Urinary bladder (tissue), 3 donors: ENCODE measurements at regions not wholly inside any gene's neighbourhood (a gene's known extent, or its start where the extent isn't known, plus 50 kb on each side); places are given as distances from the start of the nearest gene placed in this dataset.
"Not testable (repeated sequence)": the region's sequence is repeated elsewhere in the genome, so short reads cannot be mapped to it uniquely, and the experiment has no call there.

Source experiments
- DNase-seq: peaks from one replicate; pipeline ENCODE4 v3.0.0-alpha.2; 2015; ENCODE audit errors: extremely low spot score
- H3K27ac ChIP-seq: one replicate; pipeline ENCODE4 v1.5.1; 2013; ENCODE audit warnings: low read depth, mild to moderate bottlenecking, moderate library complexity
- H3K36me3 ChIP-seq: one replicate; pipeline ENCODE4 v1.6.1; 2013; ENCODE audit warnings: mild to moderate bottlenecking, moderate library complexity; ENCODE audit not compliant: insufficient read depth
- H3K4me1 ChIP-seq: one replicate; pipeline ENCODE4 v1.6.1; 2013; ENCODE audit warnings: mild to moderate bottlenecking, moderate library complexity; ENCODE audit not compliant: insufficient read depth
- H3K4me3 ChIP-seq: one replicate; pipeline ENCODE4 v1.5.1; 2013; ENCODE audit warnings: low read depth, low read length
- WGBS: extraction: QIAGEN DNeasy Blood & Tissue Kit; methylation state at CpG from one replicate; pipeline ENCODE4 v1.1.7; 2013; 5-methylcytosine and 5-hydroxymethylcytosine counted together
- donor health status: healthy with polysubstance abuse.
- donor health status: healthy.

GRCh38 chr2:173708806-173709205 lies 256.4 kb downstream of the SP3 start:
- no peak overlapping the region for H3K27ac ChIP-seq
- no peaks in the 10 kb centered on the region for H3K36me3 ChIP-seq
- no peak overlapping the region for H3K4me3 ChIP-seq
- no peaks in the 10 kb centered on the region for H3K4me1 ChIP-seq
- DNase-seq, result no peak
- 36% methylated on average over 5 of the region's 5 CpGs for WGBS

GRCh38 chr2:173711816-173712215 lies 253.4 kb downstream of the SP3 start:
- Histone ChIP-seq H3K4me3 (no peak overlapping the region), H3K4me1 (no peaks in the 10 kb centered on the region), H3K27ac (no peak overlapping the region), H3K36me3 (no peaks in the 10 kb centered on the region)
- WGBS, result 87% methylated on average over 1 of the region's 1 CpG
- no peak for DNase-seq

- 88% methylated on average over 4 of the region's 4 CpGs for WGBS
- H3K36me3 ChIP-seq, result no peaks in the 10 kb centered on the region
Observed at GRCh38 chr2:173713904-173714555, 251.1 kb downstream of the SP3 start.

GRCh38 chr2:173715441-173715840 lies 249.7 kb downstream of the SP3 start:
- WGBS, result 48% methylated on average over 5 of the region's 5 CpGs
- H3K4me3 ChIP-seq, result no peak overlapping the region
- no peaks in the 10 kb centered on the region for H3K4me1 ChIP-seq
- H3K27ac ChIP-seq, result no peak overlapping the region
- H3K36me3 ChIP-seq, result no peaks in the 10 kb centered on the region
- DNase-seq, result no peak

More at GRCh38 chr2:173713904-173714555, 251.1 kb downstream of the SP3 start:
- DNase-seq, result no peak
- Histone ChIP-seq H3K4me1 (no peaks in the 10 kb centered on the region), H3K27ac (no peak overlapping the region), H3K4me3 (no peak overlapping the region)

- no peak overlapping the region for H3K4me3 ChIP-seq
- H3K4me1 ChIP-seq, result no peaks in the 10 kb centered on the region
- no peak overlapping the region for H3K27ac ChIP-seq
- DNase-seq, result no peak
- no peaks in the 10 kb centered on the region for H3K36me3 ChIP-seq
- 72% methylated on average over 1 of the region's 1 CpG for WGBS
Observed at GRCh38 chr2:173716458-173717052, 248.6 kb downstream of the SP3 start.

GRCh38 chr2:173719471-173719870 lies 245.7 kb downstream of the SP3 start:
- Histone ChIP-seq H3K4me3 (no peak overlapping the region), H3K4me1 (no peaks in the 10 kb centered on the region), H3K27ac (no peak overlapping the region), H3K36me3 (no peaks in the 10 kb centered on the region)
- 78% methylated on average over 3 of the region's 3 CpGs for WGBS
- DNase-seq, result no peak

GRCh38 chr2:173720306-173720705 lies 244.9 kb downstream of the SP3 start:
- Histone ChIP-seq H3K36me3 (no peaks in the 10 kb centered on the region), H3K4me1 (no peaks in the 10 kb centered on the region), H3K27ac (no peak overlapping the region), H3K4me3 (no peak overlapping the region)
- no peak for DNase-seq
- 40% methylated on average over 1 of the region's 1 CpG for WGBS

- no peak for DNase-seq
- H3K27ac ChIP-seq, result no peak overlapping the region
- no peak overlapping the region for H3K4me3 ChIP-seq
- no peaks in the 10 kb centered on the region for H3K36me3 ChIP-seq
- H3K4me1 ChIP-seq, result no peaks in the 10 kb centered on the region
- WGBS, result 74% methylated on average over 4 of the region's 4 CpGs
Observed at GRCh38 chr2:173734797-173735196, 230.4 kb downstream of the SP3 start.

GRCh38 chr2:173737954-173738575 lies 227.1 kb downstream of the SP3 start:
- H3K4me3 ChIP-seq, H3K4me1 ChIP-seq, H3K27ac ChIP-seq, DNase-seq, H3K36me3 ChIP-seq: not testable (repeated sequence)

- no peaks in the 10 kb centered on the region for H3K36me3 ChIP-seq
- no peak overlapping the region for H3K27ac ChIP-seq
- WGBS, result 37% methylated on average over 5 of the region's 5 CpGs
- H3K4me1 ChIP-seq, result no peaks in the 10 kb centered on the region
- no peak overlapping the region for H3K4me3 ChIP-seq
- DNase-seq, result no peak
Observed at GRCh38 chr2:173739006-173739405, 226.2 kb downstream of the SP3 start.

GRCh38 chr2:173740639-173741038 lies 224.5 kb downstream of the SP3 start:
- H3K4me1 ChIP-seq, result no peaks in the 10 kb centered on the region
- H3K36me3 ChIP-seq, result no peaks in the 10 kb centered on the region
- WGBS, result 87% methylated on average over 5 of the region's 5 CpGs
- DNase-seq, result no peak
- H3K4me3 ChIP-seq, result no peak overlapping the region
- H3K27ac ChIP-seq, result no peak overlapping the region

GRCh38 chr2:173741759-173742158 lies 223.4 kb downstream of the SP3 start:
- H3K27ac ChIP-seq, result no peak overlapping the region
- WGBS, result 90% methylated on average over 2 of the region's 2 CpGs
- no peaks in the 10 kb centered on the region for H3K36me3 ChIP-seq
- no peaks in the 10 kb centered on the region for H3K4me1 ChIP-seq
- H3K4me3 ChIP-seq, result no peak overlapping the region
- DNase-seq, result no peak

- DNase-seq, result no peak
- Histone ChIP-seq H3K4me1 (no peaks in the 10 kb centered on the region), H3K27ac (no peak overlapping the region), H3K36me3 (no peaks in the 10 kb centered on the region), H3K4me3 (no peak overlapping the region)
- 87% methylated on average over 6 of the region's 6 CpGs for WGBS
Observed at GRCh38 chr2:173747035-173747434, 218.1 kb downstream of the SP3 start.

- Histone ChIP-seq H3K4me1 (no peaks in the 10 kb centered on the region), H3K27ac (no peak overlapping the region), H3K4me3 (no peak overlapping the region), H3K36me3 (no peaks in the 10 kb centered on the region)
- DNase-seq, result no peak
- 49% methylated on average over 2 of the region's 2 CpGs for WGBS
Observed at GRCh38 chr2:173749315-173749714, 215.9 kb downstream of the SP3 start.
